ENCODE measurements at regions not wholly inside any gene's neighbourhood (a gene's known extent, or its start where the extent isn't known, plus 50 kb on each side); places are given as distances from the start of the nearest gene placed in this dataset.

- TF ChIP-seq CTCF (IDR thresholded peaks at IDR 0.05; ENCODE audit: borderline replicate concordance, control extremely low read depth, extremely low read depth, insufficient read depth, missing control alignments), result no peak
- in situ Hi-C loops (cut with MboI; ENCODE audit: low sequenced_read_pairs, unreplicated experiment), result no loop called here
- no peak for DNase-seq (ENCODE audit: low spot score)
Measured at GRCh38 chr12:20030826-20031225, 337.5 kb upstream of the PDE3A start.

DNA sequence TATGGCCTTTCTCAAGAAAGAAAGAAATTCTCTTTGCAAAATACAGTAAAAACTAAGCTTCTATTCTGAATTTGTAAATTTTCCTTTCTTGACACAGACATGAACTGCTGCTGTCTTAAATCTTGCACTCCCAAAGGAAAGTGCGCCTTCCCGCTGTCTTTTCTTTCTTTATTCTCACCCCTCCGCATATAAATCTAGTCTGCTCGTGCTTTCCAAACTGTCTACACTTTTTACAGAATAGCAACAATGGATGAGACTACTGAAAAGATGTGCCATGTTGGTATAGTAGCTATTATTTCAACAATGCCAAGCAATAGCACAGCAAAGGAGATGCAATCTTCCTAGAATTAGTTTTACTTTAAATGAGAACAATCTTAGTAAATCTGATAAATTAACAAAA is 328.8 kb upstream of the PDE3A start:
- TF ChIP-seq CTCF (IDR thresholded peaks at IDR 0.05; ENCODE audit: borderline replicate concordance, control extremely low read depth, extremely low read depth, insufficient read depth, missing control alignments), result no peak
- no peak for DNase-seq (ENCODE audit: low spot score)
- in situ Hi-C loops (cut with MboI; ENCODE audit: low sequenced_read_pairs, unreplicated experiment), result no loop called here

DNA sequence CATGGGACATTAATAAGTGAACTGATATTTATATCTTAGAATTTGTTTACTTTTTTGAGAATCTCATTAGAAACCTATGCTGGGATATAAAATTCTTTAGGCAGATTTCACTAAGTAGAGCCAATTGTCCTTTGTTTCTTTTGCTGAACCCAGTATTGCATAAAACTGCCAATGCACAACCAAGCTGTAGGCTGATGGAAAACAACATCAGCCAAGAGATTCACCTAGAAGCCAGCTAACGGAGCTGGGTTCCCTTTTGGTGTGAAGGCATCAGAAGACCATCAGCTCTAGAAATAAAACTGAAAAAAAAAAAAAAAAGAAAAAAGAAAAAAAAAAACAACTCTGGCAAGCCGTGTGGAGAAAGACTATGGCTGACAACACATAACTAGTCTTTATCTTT is 328.2 kb upstream of the PDE3A start:
- DNase-seq (ENCODE audit: low spot score), result no peak
- TF ChIP-seq CTCF (IDR thresholded peaks at IDR 0.05; ENCODE audit: borderline replicate concordance, control extremely low read depth, extremely low read depth, insufficient read depth, missing control alignments), result no peak
- in situ Hi-C loops (cut with MboI; ENCODE audit: low sequenced_read_pairs, unreplicated experiment), result no loop called here

GRCh38 chr12:20040831-20041230 is 327.5 kb upstream of the PDE3A start:
- DNase-seq (ENCODE audit: low spot score), result no peak
- no peak for TF ChIP-seq CTCF (IDR thresholded peaks at IDR 0.05; ENCODE audit: borderline replicate concordance, control extremely low read depth, extremely low read depth, insufficient read depth, missing control alignments)
- in situ Hi-C loops (cut with MboI; ENCODE audit: low sequenced_read_pairs, unreplicated experiment), result no loop called here

DNA sequence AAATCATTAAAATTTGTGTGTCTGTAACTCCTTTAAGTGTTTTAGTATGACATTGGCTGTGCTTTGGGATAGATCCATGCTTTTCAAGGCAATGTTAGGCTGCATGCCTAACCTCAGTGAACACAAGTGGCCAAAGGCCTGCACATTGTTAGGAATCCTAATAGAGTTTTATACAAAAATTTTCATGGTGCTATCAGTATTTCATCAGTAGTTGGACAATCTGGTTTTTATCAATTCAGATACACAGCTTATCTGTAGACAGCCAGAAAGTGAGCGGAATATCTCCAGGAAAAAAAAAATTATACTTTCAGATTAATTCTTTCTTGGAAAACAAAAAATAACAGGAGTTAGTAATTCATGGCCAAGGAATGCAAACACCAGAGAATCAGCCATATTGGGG is 324.0 kb upstream of the PDE3A start:
- no peak for DNase-seq (ENCODE audit: low spot score)
- in situ Hi-C loops (cut with MboI; ENCODE audit: low sequenced_read_pairs, unreplicated experiment), result no loop called here
- TF ChIP-seq CTCF (IDR thresholded peaks at IDR 0.05; ENCODE audit: borderline replicate concordance, control extremely low read depth, extremely low read depth, insufficient read depth, missing control alignments), result no peak

- DNase-seq (ENCODE audit: low spot score), result no peak
- in situ Hi-C loops (cut with MboI; ENCODE audit: low sequenced_read_pairs, unreplicated experiment), result no loop called here
- TF ChIP-seq CTCF (IDR thresholded peaks at IDR 0.05; ENCODE audit: borderline replicate concordance, control extremely low read depth, extremely low read depth, insufficient read depth, missing control alignments), result no peak
Measured at GRCh38 chr12:20044846-20045245, 323.5 kb upstream of the PDE3A start.

DNA sequence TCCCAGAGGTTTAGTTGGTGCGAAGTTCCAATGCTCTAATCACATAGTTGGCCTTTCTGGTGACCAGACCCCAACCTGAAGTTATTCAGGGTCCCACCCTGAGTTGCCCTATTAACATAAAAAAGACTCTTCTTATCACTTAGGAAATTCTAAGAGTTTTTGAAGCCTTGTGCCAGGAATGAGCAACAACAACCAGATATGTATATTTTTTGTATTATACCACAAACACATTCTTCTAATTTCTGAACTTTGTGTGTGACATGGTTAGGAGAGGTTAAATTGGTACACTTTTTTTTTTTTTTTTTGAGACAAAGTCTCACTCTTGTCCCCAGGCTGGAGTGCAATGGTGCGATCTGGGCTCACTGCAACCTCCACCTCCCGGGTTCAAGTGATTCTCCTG is 320.4 kb upstream of the PDE3A start:
- DNase-seq (ENCODE audit: low spot score), result no peak
- TF ChIP-seq CTCF (IDR thresholded peaks at IDR 0.05; ENCODE audit: borderline replicate concordance, control extremely low read depth, extremely low read depth, insufficient read depth, missing control alignments), result no peak
- in situ Hi-C loops (cut with MboI; ENCODE audit: low sequenced_read_pairs, unreplicated experiment), result no loop called here
